PC-9 (cell line): ENCODE measurements at regions not wholly inside any gene's neighbourhood (a gene's known extent, or its start where the extent isn't known, plus 50 kb on each side); places are given as distances from the start of the nearest gene placed in this dataset.

ENCODE experiments used
- CTCF ChIP-seq: fragments of 200-600 bp; sonication (generic); conservative IDR thresholded peaks from 2 replicates; pipeline ENCODE4 v1.6.1; 2017; ENCODE audit warnings: mixed run types, antibody characterized with exemption, mild to moderate bottlenecking, moderate library complexity
- EZH2 ChIP-seq: fragments of 200-600 bp; sonication (generic); IDR thresholded peaks from 2 replicates; pipeline ENCODE4 v1.8.0; 2017; ENCODE audit warnings: antibody characterized with exemption, low read depth

DNA sequence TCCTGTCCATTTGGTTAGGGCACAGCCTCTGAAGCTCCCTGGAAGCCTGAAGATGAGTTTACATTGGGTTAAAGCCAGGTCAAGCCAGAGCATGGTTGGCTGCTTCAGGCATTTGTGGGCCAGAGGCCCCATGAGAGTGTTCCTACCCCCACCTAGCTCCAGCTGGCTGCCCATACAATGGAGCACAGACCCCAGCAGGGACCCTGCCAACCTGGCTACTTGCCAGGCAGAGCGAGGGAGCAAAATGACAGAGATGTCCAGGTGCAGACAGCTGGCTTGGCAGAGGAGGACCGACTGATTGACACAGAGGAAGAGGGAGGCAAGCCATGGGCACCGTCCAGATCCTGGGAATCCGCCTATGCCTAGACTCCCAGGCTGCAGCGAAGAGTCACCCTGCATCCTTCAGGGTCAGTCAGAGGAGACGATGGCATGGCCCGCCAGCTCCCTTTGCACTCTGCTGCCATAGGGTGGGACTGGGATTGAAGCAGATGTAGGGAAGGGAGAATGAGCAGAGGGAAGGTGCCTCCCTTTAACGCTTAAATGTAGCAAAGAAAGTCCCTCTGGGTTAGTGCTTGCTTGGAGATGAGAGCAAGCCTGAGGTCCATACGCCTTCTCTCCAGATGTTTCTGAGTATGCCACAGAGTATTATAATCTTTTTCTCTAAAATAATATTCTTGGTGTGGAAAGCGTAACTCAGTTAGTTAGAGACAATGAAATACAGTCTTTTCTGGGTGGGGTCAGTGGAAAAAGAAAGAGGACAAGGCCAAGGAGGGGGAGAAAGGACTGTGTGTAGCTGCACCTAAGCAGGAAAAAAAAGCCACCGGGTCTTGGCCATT lies 77.6 kb upstream of the FYN start:
- TF ChIP-seq EZH2, result no peak
- TF ChIP-seq CTCF, result no peak
